NCI-H2227 treated with DMSO at 0.1 percent for 48 hours (cell line): ENCODE measurements at regions not wholly inside any gene's neighbourhood (a gene's known extent, or its start where the extent isn't known, plus 50 kb on each side); places are given as distances from the start of the nearest gene placed in this dataset.

Source experiments
- DNase-seq: peaks from one replicate; lab custom pipeline; 2025; lab: John Stamatoyannopoulos, UW

- DNase-seq, result no peak
Measured at GRCh38 chr5:106578736-106579135, 1092.0 kb downstream of the EFNA5 start.

GRCh38 chr5:106574820-106575219, 1095.9 kb downstream of the EFNA5 start:
- DNase-seq, result no peak

- DNase-seq, result no peak
Measured at GRCh38 chr5:106566031-106566430, 1104.7 kb downstream of the EFNA5 start.

- DNase-seq, result no peak
Measured at GRCh38 chr5:106545325-106545724, 1125.4 kb downstream of the EFNA5 start.

GRCh38 chr5:106543330-106543729, 1127.4 kb downstream of the EFNA5 start:
- no peak for DNase-seq

- no peak for DNase-seq
Measured at GRCh38 chr5:106530150-106530549, 1140.6 kb downstream of the EFNA5 start.

- DNase-seq, result no peak
Measured at GRCh38 chr5:106525438-106525837, 1145.3 kb downstream of the EFNA5 start.

GRCh38 chr5:106523852-106524251, 1146.9 kb downstream of the EFNA5 start:
- DNase-seq, result no peak

GRCh38 chr5:106522296-106522695, 1148.4 kb downstream of the EFNA5 start:
- DNase-seq, result no peak

- DNase-seq, result peak; percentile 8
Measured at GRCh38 chr5:106521701-106522100, 1149.0 kb downstream of the EFNA5 start.

GRCh38 chr5:106510321-106510720, 1160.4 kb downstream of the EFNA5 start:
- DNase-seq, result no peak

- DNase-seq, result no peak
Measured at GRCh38 chr5:106508894-106509293, 1161.8 kb downstream of the EFNA5 start.

- no peak for DNase-seq
Measured at GRCh38 chr5:106493910-106494309, 1176.8 kb downstream of the EFNA5 start.

- DNase-seq, result no peak
Measured at GRCh38 chr5:106489004-106489403, 1181.7 kb downstream of the EFNA5 start.

- DNase-seq, result no peak
Measured at GRCh38 chr5:106488407-106488806, 1182.3 kb downstream of the EFNA5 start.

GRCh38 chr5:106481374-106481773, 1189.4 kb downstream of the EFNA5 start:
- no peak for DNase-seq

GRCh38 chr5:106476630-106477029, 1194.1 kb downstream of the EFNA5 start:
- no peak for DNase-seq

- no peak for DNase-seq
Measured at GRCh38 chr5:106474066-106474465, 1196.7 kb downstream of the EFNA5 start.

- DNase-seq, result no peak
Measured at GRCh38 chr5:106459541-106459940, 1211.2 kb downstream of the EFNA5 start.

- no peak for DNase-seq
Measured at GRCh38 chr5:106454651-106455415, 1215.9 kb downstream of the EFNA5 start.

GRCh38 chr5:106454050-106454449, 1216.7 kb downstream of the EFNA5 start:
- no peak for DNase-seq

- DNase-seq, result no peak
Measured at GRCh38 chr5:106451998-106452397, 1218.7 kb downstream of the EFNA5 start.

GRCh38 chr5:106443746-106444145, 1227.0 kb downstream of the EFNA5 start:
- DNase-seq, result no peak

- DNase-seq, result no peak
Measured at GRCh38 chr5:106435185-106435584, 1235.6 kb downstream of the EFNA5 start.
